Cardiac muscle cell (in vitro differentiated cells and primary cell): ENCODE measurements at regions not wholly inside any gene's neighbourhood (a gene's known extent, or its start where the extent isn't known, plus 50 kb on each side); places are given as distances from the start of the nearest gene placed in this dataset.

Experiments
- DNase-seq, 2 donors: peaks; one replicate each; pipeline versions ENCODE4 v3.0.0 to v3.0.0-alpha.2; 2010 to 2017; ENCODE audit warnings: low read depth in 1 of 2, low spot score in 1 of 2
- H3K27ac ChIP-seq: fragments of 200-600 bp; sonication (generic); 2 replicates; pipeline ENCODE4 v1.5.1; 2016
- H3K27me3 ChIP-seq: fragments of 200-600 bp; sonication (generic); 2 replicates; pipeline ENCODE4 v1.6.0; 2016; ENCODE audit warnings: control low read depth
- H3K36me3 ChIP-seq: fragments of 200-600 bp; sonication (generic); 2 replicates; pipeline ENCODE4 v1.5.1; 2016; ENCODE audit warnings: control low read depth
- H3K4me1 ChIP-seq: fragments of 200-600 bp; sonication (generic); 2 replicates; pipeline ENCODE4 v1.8.1; 2017; ENCODE audit warnings: low read depth, mild to moderate bottlenecking, mixed run types
- H3K4me3 ChIP-seq: fragments of 200-600 bp; sonication (generic); 2 replicates; pipeline ENCODE4 v1.5.1; 2016; ENCODE audit warnings: mild to moderate bottlenecking
- H3K9me3 ChIP-seq: fragments of 200-600 bp; sonication (generic); 2 replicates; pipeline ENCODE4 v1.5.1; 2017; ENCODE audit warnings: low read depth, mild to moderate bottlenecking, control low read depth
- CTCF ChIP-seq: IDR thresholded peaks from 2 replicates; pipeline ENCODE4 v1.5.1; 2012; ENCODE audit warnings: low read depth, mild to moderate bottlenecking, low read length

DNA sequence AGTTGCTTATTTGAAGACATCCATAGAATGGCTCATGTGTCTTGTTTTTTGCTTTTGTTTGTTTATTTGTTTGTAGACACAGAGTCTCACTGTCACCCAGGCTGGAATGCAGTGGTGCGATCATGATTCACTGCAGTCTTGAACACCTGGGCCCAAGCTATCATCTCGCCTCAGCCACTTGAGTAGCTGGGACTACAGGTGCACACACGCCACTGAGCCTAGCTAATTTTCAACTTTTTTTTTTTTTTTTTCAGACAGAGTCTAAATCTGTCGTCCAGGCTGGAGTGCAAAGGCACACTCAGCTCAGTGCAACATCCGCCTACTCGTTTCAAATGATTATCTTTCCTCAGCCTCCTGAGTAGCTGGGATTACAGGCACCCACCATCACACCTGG is 83.3 kb upstream of the KLF6 start:
- Histone ChIP-seq H3K4me1 (no peaks in the 10 kb centered on the region), H3K27me3 (no peaks in the 10 kb centered on the region), H3K4me3 (no peak overlapping the region), H3K36me3 (no peaks in the 10 kb centered on the region), H3K9me3 (no peaks in the 10 kb centered on the region), H3K27ac (no peak overlapping the region)
- no peak for TF ChIP-seq CTCF
- DNase-seq: no peak

GRCh38 chr10:3867454-3868270 is 82.7 kb upstream of the KLF6 start:
- Histone ChIP-seq H3K27ac (no peak overlapping the region), H3K4me1 (no peaks in the 10 kb centered on the region), H3K27me3 (no peaks in the 10 kb centered on the region), H3K9me3 (no peaks in the 10 kb centered on the region), H3K36me3 (no peaks in the 10 kb centered on the region), H3K4me3 (no peak overlapping the region)
- DNase-seq: no peak
- TF ChIP-seq CTCF: no peak

DNA sequence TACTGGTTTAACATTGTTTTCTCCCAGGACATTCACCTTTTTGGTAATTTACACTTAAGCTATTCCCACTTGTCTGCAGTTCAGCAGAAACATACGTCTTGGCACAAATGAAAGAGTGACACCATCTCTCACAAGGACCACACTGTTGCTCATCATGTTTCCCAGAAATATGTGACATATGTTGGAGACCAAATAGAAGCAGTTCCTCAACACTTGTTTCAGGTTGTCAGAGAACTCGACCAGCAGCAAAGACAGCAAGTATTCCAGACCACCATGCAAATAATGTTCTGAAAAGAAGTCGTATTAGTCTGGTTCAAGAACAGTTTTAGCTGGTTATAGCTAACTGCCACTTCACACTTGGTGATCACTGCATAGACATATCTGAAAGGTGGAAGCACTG is 81.3 kb upstream of the KLF6 start:
- H3K27me3 ChIP-seq: no peaks in the 10 kb centered on the region
- H3K36me3 ChIP-seq: no peaks in the 10 kb centered on the region
- no peaks in the 10 kb centered on the region for H3K9me3 ChIP-seq
- no peak for TF ChIP-seq CTCF
- DNase-seq: no peak
- no peaks in the 10 kb centered on the region for H3K4me1 ChIP-seq
- no peak overlapping the region for H3K4me3 ChIP-seq
- no peak overlapping the region for H3K27ac ChIP-seq

GRCh38 chr10:3865565-3865964 is 80.6 kb upstream of the KLF6 start:
- DNase-seq: no peak
- H3K27ac ChIP-seq: no peak overlapping the region
- H3K36me3 ChIP-seq: no peaks in the 10 kb centered on the region
- no peak overlapping the region for H3K4me3 ChIP-seq
- no peak for TF ChIP-seq CTCF
- H3K9me3 ChIP-seq: no peaks in the 10 kb centered on the region
- no peaks in the 10 kb centered on the region for H3K4me1 ChIP-seq
- no peaks in the 10 kb centered on the region for H3K27me3 ChIP-seq

DNA sequence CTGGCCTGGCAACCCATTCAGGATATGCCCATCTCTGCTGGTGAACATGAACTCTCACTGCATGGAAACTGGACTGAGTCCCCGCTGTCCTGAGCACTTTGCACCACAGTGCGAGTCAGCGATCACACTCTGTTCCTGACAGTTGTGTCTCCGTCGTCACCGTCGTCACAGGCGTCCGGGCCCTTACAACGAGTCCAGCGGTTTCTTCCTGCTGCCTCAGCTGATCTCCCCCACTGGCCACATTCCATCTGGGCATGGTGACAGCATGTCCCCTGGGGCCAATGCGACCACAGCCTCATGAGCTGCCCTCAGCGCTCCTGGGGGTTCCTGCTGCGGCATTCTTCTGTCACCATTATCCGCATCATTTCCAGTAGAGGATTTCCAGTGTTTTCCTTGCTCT is 76.8 kb upstream of the KLF6 start:
- H3K27ac ChIP-seq: no peak overlapping the region
- H3K4me3 ChIP-seq: no peak overlapping the region
- no peak for TF ChIP-seq CTCF
- no peak for DNase-seq
- H3K4me1 ChIP-seq: no peaks in the 10 kb centered on the region
- H3K9me3 ChIP-seq: no peaks in the 10 kb centered on the region
- H3K36me3 ChIP-seq: no peaks in the 10 kb centered on the region
- H3K27me3 ChIP-seq: no peaks in the 10 kb centered on the region
